ENCODE measurements at regions not wholly inside any gene's neighbourhood (a gene's known extent, or its start where the extent isn't known, plus 50 kb on each side); places are given as distances from the start of the nearest gene placed in this dataset.

DNA sequence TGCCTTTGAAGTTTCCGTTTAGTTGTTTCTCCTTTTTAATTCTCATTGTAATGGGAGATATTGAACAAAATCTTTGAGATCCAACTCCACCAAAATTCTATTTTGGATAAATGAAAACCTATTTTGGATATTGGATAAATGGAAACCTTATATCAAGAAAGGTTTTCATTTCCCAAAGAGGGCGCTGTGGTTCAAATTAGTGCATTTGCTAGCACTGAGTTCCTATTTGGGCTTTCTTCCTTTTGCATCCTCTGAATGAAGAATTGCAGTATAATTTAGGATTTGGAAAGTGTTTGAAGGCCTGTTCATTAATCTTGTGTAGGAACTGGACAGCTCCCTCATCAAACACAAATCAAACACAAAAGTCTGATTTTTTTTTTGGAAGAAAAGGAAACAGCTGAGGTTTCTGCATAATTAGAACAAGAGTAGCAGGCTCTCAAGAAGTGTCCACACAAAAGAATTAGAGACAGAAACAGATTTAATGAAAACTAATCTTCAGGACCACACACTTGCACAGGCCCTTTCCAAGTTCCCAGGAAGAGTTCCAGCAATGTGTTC is 80.8 kb upstream of the KLF14 start:
- TF ChIP-seq, protein P1, sequence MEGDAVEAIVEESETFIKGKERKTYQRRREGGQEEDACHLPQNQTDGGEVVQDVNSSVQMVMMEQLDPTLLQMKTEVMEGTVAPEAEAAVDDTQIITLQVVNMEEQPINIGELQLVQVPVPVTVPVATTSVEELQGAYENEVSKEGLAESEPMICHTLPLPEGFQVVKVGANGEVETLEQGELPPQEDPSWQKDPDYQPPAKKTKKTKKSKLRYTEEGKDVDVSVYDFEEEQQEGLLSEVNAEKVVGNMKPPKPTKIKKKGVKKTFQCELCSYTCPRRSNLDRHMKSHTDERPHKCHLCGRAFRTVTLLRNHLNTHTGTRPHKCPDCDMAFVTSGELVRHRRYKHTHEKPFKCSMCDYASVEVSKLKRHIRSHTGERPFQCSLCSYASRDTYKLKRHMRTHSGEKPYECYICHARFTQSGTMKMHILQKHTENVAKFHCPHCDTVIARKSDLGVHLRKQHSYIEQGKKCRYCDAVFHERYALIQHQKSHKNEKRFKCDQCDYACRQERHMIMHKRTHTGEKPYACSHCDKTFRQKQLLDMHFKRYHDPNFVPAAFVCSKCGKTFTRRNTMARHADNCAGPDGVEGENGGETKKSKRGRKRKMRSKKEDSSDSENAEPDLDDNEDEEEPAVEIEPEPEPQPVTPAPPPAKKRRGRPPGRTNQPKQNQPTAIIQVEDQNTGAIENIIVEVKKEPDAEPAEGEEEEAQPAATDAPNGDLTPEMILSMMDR (IDR thresholded peaks at IDR 0.05), result 0 out of 2 replicates have a peak, but pooled peaks have one; percentile 22
- TF ChIP-seq ESRRA (CRISPR knock-in tag; IDR thresholded peaks at IDR 0.05; ENCODE audit: borderline replicate concordance), result no peak
- no peaks in the 10 kb centered on the region for H3K4me1 Mint-ChIP-seq
- H3K4me3 Mint-ChIP-seq, result no peak overlapping the region
- H3K36me3 Mint-ChIP-seq, result no peaks in the 10 kb centered on the region
- H3K27me3 Mint-ChIP-seq (ENCODE audit: low read depth), result peaks cover 4% of the 10 kb centered on the region; the same call in 1 of the 2 replicates
- POLR2A ChIA-PET, result no interaction called here
- CTCF ChIA-PET, result no interaction called here
- DNase-seq (ENCODE audit: low spot score) (no peak), ATAC-seq (no peak)
- no peak overlapping the region for H3K27ac Mint-ChIP-seq
- peaks cover 11% of the 10 kb centered on the region for H3K9me3 Mint-ChIP-seq

DNA sequence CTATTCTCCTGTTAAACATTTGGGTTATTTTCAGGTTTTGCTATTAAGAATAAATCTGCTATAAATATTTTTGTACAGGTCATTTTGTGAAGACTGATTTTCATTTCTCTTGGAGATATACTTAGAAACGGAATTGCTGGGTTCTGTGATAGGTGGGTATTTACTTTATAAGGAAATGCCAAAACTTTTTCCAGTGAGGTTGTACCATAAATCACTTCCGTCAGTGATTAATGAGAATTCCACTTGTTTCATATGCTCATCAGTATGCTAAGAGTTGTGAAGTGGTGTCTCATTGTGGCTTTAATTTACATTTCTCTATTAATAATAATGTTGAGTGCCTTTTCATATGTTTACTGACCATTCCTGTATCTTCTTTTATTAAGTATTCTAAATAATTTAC is 84.0 kb upstream of the KLF14 start:
- no peak for ATAC-seq
- ChIA-PET CTCF (no interaction called here), POLR2A (no interaction called here)
- Mint-ChIP-seq H3K27ac (no peak overlapping the region), H3K4me3 (no peak overlapping the region), H3K27me3 (ENCODE audit: low read depth) (peaks cover 4% of the 10 kb centered on the region; the same call in 1 of the 2 replicates), H3K9me3 (peaks cover 8% of the 10 kb centered on the region), H3K4me1 (no peaks in the 10 kb centered on the region), H3K36me3 (no peaks in the 10 kb centered on the region)
- DNase-seq (ENCODE audit: low spot score), result no peak
- TF ChIP-seq ZNF423 (CRISPR knock-in tag; IDR thresholded peaks at IDR 0.05) (no peak), TEAD1 (CRISPR knock-in tag; IDR thresholded peaks at IDR 0.05) (no peak), NR2C2 (CRISPR knock-in tag; IDR thresholded peaks at IDR 0.05) (no peak), TP53 (CRISPR knock-in tag; IDR thresholded peaks at IDR 0.05) (no peak), FOXJ3 (CRISPR knock-in tag; IDR thresholded peaks at IDR 0.05; ENCODE audit: borderline replicate concordance) (no peak), NFYB (CRISPR knock-in tag; conservative IDR thresholded peaks at IDR 0.05; ENCODE audit: low read depth) (no peak), CREM (CRISPR knock-in tag; IDR thresholded peaks at IDR 0.05) (no peak), JUN (CRISPR knock-in tag; IDR thresholded peaks at IDR 0.05) (no peak), TEAD4 (CRISPR knock-in tag; IDR thresholded peaks at IDR 0.05) (no peak)
- TF ChIP-seq, protein P2, sequence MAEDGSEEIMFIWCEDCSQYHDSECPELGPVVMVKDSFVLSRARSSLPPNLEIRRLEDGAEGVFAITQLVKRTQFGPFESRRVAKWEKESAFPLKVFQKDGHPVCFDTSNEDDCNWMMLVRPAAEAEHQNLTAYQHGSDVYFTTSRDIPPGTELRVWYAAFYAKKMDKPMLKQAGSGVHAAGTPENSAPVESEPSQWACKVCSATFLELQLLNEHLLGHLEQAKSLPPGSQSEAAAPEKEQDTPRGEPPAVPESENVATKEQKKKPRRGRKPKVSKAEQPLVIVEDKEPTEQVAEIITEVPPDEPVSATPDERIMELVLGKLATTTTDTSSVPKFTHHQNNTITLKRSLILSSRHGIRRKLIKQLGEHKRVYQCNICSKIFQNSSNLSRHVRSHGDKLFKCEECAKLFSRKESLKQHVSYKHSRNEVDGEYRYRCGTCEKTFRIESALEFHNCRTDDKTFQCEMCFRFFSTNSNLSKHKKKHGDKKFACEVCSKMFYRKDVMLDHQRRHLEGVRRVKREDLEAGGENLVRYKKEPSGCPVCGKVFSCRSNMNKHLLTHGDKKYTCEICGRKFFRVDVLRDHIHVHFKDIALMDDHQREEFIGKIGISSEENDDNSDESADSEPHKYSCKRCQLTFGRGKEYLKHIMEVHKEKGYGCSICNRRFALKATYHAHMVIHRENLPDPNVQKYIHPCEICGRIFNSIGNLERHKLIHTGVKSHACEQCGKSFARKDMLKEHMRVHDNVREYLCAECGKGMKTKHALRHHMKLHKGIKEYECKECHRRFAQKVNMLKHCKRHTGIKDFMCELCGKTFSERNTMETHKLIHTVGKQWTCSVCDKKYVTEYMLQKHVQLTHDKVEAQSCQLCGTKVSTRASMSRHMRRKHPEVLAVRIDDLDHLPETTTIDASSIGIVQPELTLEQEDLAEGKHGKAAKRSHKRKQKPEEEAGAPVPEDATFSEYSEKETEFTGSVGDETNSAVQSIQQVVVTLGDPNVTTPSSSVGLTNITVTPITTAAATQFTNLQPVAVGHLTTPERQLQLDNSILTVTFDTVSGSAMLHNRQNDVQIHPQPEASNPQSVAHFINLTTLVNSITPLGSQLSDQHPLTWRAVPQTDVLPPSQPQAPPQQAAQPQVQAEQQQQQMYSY (CRISPR knock-in tag; IDR thresholded peaks at IDR 0.05), result no peak
- TF ChIP-seq, protein P3, sequence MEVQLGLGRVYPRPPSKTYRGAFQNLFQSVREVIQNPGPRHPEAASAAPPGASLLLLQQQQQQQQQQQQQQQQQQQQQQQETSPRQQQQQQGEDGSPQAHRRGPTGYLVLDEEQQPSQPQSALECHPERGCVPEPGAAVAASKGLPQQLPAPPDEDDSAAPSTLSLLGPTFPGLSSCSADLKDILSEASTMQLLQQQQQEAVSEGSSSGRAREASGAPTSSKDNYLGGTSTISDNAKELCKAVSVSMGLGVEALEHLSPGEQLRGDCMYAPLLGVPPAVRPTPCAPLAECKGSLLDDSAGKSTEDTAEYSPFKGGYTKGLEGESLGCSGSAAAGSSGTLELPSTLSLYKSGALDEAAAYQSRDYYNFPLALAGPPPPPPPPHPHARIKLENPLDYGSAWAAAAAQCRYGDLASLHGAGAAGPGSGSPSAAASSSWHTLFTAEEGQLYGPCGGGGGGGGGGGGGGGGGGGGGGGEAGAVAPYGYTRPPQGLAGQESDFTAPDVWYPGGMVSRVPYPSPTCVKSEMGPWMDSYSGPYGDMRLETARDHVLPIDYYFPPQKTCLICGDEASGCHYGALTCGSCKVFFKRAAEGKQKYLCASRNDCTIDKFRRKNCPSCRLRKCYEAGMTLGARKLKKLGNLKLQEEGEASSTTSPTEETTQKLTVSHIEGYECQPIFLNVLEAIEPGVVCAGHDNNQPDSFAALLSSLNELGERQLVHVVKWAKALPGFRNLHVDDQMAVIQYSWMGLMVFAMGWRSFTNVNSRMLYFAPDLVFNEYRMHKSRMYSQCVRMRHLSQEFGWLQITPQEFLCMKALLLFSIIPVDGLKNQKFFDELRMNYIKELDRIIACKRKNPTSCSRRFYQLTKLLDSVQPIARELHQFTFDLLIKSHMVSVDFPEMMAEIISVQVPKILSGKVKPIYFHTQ (CRISPR knock-in tag; IDR thresholded peaks at IDR 0.05), result no peak
- TF ChIP-seq, protein P4, sequence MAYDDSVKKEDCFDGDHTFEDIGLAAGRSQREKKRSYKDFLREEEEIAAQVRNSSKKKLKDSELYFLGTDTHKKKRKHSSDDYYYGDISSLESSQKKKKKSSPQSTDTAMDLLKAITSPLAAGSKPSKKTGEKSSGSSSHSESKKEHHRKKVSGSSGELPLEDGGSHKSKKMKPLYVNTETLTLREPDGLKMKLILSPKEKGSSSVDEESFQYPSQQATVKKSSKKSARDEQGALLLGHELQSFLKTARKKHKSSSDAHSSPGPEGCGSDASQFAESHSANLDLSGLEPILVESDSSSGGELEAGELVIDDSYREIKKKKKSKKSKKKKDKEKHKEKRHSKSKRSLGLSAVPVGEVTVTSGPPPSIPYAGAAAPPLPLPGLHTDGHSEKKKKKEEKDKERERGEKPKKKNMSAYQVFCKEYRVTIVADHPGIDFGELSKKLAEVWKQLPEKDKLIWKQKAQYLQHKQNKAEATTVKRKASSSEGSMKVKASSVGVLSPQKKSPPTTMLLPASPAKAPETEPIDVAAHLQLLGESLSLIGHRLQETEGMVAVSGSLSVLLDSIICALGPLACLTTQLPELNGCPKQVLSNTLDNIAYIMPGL (CRISPR knock-in tag; IDR thresholded peaks at IDR 0.05), result no peak
- TF ChIP-seq, protein P5, sequence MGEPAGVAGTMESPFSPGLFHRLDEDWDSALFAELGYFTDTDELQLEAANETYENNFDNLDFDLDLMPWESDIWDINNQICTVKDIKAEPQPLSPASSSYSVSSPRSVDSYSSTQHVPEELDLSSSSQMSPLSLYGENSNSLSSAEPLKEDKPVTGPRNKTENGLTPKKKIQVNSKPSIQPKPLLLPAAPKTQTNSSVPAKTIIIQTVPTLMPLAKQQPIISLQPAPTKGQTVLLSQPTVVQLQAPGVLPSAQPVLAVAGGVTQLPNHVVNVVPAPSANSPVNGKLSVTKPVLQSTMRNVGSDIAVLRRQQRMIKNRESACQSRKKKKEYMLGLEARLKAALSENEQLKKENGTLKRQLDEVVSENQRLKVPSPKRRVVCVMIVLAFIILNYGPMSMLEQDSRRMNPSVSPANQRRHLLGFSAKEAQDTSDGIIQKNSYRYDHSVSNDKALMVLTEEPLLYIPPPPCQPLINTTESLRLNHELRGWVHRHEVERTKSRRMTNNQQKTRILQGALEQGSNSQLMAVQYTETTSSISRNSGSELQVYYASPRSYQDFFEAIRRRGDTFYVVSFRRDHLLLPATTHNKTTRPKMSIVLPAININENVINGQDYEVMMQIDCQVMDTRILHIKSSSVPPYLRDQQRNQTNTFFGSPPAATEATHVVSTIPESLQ (CRISPR knock-in tag; IDR thresholded peaks at IDR 0.05), result no peak
- TF ChIP-seq, protein P6, sequence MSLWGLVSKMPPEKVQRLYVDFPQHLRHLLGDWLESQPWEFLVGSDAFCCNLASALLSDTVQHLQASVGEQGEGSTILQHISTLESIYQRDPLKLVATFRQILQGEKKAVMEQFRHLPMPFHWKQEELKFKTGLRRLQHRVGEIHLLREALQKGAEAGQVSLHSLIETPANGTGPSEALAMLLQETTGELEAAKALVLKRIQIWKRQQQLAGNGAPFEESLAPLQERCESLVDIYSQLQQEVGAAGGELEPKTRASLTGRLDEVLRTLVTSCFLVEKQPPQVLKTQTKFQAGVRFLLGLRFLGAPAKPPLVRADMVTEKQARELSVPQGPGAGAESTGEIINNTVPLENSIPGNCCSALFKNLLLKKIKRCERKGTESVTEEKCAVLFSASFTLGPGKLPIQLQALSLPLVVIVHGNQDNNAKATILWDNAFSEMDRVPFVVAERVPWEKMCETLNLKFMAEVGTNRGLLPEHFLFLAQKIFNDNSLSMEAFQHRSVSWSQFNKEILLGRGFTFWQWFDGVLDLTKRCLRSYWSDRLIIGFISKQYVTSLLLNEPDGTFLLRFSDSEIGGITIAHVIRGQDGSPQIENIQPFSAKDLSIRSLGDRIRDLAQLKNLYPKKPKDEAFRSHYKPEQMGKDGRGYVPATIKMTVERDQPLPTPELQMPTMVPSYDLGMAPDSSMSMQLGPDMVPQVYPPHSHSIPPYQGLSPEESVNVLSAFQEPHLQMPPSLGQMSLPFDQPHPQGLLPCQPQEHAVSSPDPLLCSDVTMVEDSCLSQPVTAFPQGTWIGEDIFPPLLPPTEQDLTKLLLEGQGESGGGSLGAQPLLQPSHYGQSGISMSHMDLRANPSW (CRISPR knock-in tag; conservative IDR thresholded peaks at IDR 0.05; ENCODE audit: low read depth), result no peak
- TF ChIP-seq, protein P7, sequence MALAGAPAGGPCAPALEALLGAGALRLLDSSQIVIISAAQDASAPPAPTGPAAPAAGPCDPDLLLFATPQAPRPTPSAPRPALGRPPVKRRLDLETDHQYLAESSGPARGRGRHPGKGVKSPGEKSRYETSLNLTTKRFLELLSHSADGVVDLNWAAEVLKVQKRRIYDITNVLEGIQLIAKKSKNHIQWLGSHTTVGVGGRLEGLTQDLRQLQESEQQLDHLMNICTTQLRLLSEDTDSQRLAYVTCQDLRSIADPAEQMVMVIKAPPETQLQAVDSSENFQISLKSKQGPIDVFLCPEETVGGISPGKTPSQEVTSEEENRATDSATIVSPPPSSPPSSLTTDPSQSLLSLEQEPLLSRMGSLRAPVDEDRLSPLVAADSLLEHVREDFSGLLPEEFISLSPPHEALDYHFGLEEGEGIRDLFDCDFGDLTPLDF (CRISPR knock-in tag; IDR thresholded peaks at IDR 0.05), result no peak

Data from WTC11 (cell line).